ENCODE measurements at regions not wholly inside any gene's neighbourhood (a gene's known extent, or its start where the extent isn't known, plus 50 kb on each side); places are given as distances from the start of the nearest gene placed in this dataset.

DNA sequence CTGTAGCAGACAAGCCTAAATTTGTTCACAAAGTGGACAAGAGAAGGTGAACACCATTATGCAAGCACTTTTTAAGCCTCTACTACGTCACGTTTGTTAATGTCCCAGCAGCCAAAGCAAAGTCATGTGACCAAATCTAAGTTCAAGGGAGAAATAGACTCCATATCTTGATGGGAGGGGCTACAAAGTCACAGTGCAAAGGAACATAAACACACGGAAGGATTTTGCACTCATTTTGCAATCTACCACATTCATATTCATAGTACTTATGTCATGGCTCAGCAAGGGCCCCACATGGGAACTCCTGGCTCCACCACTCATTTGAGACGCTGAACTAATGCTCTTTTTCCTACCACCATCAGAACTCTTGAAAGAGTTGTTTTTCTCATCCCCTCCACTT is 139.0 kb upstream of the JADE1 start:
- TF ChIP-seq, protein P1, sequence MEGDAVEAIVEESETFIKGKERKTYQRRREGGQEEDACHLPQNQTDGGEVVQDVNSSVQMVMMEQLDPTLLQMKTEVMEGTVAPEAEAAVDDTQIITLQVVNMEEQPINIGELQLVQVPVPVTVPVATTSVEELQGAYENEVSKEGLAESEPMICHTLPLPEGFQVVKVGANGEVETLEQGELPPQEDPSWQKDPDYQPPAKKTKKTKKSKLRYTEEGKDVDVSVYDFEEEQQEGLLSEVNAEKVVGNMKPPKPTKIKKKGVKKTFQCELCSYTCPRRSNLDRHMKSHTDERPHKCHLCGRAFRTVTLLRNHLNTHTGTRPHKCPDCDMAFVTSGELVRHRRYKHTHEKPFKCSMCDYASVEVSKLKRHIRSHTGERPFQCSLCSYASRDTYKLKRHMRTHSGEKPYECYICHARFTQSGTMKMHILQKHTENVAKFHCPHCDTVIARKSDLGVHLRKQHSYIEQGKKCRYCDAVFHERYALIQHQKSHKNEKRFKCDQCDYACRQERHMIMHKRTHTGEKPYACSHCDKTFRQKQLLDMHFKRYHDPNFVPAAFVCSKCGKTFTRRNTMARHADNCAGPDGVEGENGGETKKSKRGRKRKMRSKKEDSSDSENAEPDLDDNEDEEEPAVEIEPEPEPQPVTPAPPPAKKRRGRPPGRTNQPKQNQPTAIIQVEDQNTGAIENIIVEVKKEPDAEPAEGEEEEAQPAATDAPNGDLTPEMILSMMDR (IDR thresholded peaks at IDR 0.05) = no peak
- TF ChIP-seq POLR2A (IDR thresholded peaks at IDR 0.05) = no peak

Data from esophagus squamous epithelium (tissue), 4 donors.